ENCODE measurements at regions not wholly inside any gene's neighbourhood (a gene's known extent, or its start where the extent isn't known, plus 50 kb on each side); places are given as distances from the start of the nearest gene placed in this dataset.
A peak's percentile ranks its signal among the peaks of the same experiment; 100 is the strongest.
"Not testable (repeated sequence)": the region's sequence is repeated elsewhere in the genome, so short reads cannot be mapped to it uniquely, and the experiment has no call there.

DNA sequence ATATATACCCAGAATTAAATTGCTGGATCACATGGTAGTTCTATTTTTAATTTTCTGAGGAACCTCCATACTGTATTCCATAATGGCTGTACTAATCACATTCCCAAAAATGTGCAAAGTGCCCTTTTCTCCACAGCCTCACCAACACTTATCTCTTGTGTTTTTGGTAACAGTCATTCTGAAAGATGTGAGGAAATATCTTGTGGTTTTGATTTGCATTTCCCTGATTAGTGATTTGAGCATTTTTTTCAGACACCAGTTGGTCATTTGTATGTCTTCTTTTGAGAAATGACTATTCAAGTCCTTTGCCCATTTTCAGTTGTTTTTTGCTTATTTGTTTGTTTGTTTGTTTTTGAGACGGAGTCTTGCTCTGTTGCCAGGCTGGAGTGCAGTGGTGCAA lies 98.1 kb upstream of the SIMC1 start:
- not testable (repeated sequence) for DNase-seq (ENCODE audit: low spot score)

DNA sequence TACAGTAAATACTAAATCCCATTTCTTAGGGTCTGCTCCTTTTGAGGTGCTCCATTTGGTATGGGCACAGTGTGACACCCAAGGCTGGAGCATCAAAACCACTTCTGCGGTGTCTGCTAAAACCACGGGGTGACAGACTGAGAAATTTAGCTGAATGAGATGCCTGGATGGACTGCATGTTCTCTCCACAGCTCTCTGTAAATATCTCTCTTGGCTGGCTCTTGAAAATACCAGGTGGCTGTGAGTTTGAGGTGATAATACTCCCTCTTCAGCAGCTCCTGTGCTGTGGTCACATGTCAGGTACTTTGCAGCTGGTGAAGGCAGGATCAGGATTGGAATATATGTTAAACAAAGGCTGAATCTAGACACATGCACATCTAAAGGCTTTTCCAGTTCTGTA lies 93.7 kb upstream of the SIMC1 start:
- no peak for DNase-seq (ENCODE audit: low spot score)

DNA sequence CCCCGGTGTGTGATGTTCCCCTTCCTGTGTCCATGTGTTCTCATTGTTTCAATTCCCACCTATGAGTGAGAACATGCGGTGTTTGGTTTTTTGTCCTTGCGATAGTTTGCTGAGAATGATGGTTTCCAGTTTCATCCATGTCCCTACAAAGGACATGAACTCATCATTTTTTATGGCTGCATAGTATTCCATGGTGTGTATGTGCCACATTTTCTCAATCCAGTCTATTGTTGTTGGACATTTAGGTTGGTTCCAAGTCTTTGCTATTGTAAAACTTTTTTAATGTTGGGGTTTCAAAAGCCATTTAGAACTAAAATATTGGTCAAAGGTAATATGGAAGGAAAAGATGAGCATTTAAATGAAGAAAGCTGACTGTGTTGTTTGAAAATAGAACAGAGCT lies 88.3 kb upstream of the SIMC1 start:
- DNase-seq (ENCODE audit: low spot score), result not testable (repeated sequence)

DNA sequence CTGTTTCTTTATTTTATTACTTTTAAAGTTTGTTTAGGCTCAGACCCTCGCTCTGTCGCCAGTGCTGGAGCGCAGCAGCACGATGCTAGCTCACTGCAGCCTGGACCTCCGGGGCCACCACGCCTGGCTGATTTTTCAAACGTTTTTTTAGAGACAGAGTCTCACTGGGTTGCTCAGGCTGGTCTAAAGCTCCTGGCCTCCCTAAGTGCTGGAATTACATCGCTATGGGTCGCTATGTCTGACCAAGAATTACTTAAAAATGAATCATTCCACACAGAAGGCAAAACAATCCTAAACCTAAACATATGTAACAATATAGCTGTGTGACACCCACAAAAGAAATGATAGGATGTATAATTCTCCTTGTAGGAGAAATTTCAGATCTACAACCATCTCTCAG lies 86.9 kb upstream of the SIMC1 start:
- no peak for DNase-seq (ENCODE audit: low spot score)

DNA sequence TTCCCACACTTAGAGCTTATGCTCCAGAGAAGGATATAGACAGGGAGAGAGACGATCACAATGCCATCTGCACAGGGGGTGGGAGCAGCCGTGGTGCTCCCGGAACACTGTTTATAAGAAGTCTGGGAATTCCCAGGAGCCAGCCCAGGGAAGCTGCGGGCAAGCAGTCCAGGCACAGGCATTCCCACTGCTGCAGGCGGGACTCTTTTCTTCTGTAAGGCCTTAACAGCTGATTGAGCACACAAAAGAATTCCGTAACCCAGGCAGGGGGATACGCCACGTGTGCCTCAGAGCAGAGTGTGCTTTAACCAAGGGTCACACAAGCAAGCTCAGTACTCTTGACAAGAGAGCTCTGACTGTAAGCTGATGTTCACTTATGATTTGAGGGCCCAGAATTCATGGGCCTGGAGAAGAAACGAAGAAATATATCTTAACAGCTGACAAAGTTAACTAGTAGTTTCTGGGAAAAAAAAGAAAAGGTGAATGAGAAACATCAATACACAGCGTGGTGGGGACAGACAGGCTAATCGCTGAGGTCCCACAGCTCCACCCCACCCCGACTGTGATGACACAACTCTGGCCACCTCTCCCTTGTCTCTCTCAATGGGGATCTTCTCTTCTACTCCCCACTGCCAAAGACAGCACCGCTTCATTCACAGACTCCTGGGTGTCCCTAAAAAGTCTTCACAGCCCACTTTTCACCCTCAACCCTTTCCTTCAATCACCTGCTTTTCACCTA lies 85.9 kb upstream of the SIMC1 start:
- no peak for DNase-seq (ENCODE audit: low spot score)

DNA sequence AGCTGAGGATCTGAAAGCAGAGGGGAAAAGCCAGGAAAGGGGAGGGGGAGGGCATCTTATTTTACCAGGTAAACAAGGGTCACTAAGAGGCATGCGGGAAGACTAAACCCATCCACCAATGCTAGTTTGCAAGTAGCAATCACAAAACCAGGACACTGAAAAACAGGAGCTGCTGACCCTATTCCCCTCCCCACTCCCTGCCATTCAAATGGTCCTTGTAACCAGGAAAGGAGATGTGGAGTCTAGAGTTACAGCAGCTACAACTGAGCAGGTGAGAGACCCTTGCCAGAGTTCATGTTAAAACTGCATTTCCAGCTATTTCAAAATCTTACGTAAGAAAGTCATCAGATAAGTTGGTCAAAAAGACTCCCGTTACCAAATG lies 85.3 kb upstream of the SIMC1 start:
- no peak for DNase-seq (ENCODE audit: low spot score)

DNA sequence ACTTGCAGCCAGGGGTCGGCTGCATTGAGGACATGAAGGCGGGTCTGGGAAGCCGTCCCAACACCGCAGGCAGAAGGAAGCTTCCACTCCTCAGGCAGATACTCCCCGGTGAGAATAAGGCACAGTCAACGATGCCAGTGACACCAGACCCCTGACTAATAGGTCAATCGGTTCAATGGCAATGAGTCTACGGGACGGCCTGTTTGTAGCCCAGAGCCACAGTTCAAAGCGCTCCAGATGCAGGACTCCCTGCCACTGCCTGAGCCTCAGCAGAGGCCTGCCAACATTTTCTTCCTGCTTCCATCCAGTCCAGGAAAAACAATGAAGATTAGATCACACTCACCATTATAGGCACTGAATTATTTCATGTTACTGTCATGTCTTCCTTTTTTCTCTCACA lies 84.5 kb upstream of the SIMC1 start:
- DNase-seq (ENCODE audit: low spot score), result no peak

DNA sequence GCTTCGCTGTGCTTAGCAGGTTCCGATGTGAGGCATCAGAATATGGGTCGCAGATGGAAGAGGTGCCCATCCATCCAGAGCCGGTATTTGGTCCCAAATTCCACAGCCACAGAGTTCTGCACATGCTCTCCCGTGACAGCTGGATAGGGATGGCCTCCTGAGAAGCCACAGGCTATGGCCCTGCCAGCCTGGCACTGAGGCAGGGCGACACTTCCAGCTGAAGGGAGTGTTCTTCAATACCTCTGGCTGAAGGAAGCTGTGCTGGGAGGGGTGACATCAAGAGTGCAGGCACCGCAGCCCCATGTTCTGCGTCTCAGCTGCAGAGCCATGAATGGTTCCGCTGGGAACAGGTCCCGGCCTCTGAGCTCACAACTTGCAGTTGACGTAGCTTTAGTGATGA lies 83.4 kb upstream of the SIMC1 start:
- DNase-seq (ENCODE audit: low spot score), result no peak

DNA sequence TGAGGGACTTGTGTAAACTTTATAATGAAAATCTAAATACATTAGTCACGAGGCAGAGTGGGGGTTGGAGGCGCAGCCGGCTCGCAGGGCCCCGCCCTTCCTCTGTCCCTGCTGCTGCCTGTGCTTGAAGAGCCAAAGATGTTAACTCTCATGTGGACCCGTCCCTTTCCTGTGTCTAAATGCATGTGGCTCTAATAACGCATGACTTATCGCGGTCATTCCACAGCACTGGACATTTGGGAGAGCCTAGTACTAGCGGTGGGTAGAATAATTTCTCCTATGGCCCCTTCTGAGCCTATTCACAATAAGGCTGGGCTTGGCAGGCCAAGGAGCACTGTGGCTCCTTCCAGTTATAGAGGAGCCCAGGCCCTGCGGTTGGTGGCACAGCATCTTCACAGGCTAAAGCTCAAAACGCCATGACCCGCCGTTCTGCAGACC lies 82.3 kb upstream of the SIMC1 start:
- DNase-seq (ENCODE audit: low spot score), result no peak

DNA sequence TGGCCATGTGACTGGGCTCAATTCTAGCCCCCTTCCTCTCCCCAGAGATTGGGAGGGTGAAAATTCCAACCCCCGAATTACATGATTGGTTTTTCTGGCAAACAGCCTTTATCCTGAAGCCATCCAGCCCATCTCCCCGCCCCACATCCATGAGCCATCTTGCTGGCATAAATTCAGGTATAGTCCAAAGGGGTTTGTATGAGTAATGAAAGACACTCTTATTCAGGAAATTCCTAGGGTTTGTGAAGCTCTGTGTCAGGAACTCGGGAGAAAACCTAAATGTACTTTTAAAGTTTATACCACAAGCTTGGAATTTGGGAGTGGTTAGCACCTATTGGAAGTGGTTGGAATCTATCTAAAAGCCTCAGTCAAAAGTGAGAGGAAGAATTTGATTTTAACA lies 80.6 kb upstream of the SIMC1 start:
- DNase-seq (ENCODE audit: low spot score), result no peak

DNA sequence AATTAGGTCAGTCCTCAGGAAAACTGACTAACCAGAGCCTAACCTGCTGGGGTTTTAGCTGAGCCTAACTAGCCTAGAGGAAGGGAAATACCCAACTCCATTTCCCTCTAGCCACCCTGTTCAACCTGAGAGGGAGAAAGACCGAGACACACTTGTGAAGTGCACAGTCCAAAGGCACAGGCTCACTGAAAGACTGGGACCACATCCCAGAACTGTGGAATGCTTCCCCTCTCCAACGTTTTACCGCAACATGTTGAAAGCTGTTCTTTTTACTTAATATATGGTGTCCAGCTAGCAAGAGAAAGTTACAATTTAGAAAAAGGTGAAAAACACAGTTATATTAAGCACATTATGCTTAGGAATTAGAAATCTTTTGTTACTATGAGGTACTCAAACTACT lies 76.8 kb upstream of the SIMC1 start:
- DNase-seq (ENCODE audit: low spot score), result no peak

DNA sequence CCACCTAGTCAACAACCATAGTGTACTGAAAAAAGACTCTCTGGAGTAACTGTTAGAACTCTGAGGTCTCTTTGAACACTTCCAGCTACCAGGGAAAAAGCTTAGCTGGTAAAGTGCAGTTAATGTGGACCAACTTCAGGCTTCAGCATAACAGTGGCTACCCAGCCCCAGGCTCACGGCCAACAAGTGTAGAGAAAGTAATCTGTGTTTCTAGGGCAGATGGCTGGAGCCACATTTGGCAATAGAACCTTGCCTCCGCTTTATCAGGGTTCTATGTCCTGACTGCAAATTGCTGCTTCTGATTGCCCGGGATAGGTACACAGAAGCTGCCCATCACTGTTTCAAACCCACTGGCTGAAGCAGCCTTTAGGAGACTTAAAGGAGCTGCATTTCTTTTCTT lies 76.0 kb upstream of the SIMC1 start:
- no peak for DNase-seq (ENCODE audit: low spot score)

DNA sequence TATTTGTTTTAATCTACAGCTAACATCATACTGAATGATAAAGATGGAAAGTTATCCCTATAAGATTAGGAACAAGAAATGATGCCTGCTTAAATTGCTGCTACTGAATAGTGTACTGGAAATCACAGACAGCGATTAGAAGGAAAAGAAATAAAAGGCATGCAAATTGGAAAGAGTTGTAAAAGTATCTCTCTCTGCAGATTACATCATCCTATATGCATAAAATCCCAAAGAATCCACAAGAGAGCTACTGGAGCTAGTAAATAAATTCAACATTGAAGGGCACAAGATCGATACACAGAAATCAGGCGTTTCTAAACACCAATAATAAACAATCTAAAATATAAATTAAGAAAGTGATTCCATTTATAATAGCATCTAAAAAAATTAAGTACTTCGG lies 75.3 kb upstream of the SIMC1 start:
- DNase-seq (ENCODE audit: low spot score), result no peak

DNA sequence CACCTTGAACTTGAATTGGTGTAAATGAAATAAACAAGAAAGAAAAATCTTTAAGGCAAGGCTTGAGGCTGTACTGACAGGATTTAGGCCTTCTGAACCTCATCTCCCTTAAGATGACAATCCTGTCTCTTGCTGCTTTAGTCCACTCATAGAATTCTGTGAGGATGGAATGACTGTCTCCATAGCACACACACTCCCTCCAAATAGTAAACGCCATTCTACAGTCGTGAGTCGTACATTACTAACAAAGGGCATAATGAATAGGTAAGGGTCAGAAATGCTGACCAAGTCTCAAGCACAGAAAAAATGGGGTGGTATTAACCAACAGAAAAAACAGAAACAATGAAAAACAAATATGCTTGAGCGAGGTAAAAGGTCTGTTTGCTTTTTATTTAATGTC lies 71.8 kb upstream of the SIMC1 start:
- DNase-seq (ENCODE audit: low spot score), result no peak

DNA sequence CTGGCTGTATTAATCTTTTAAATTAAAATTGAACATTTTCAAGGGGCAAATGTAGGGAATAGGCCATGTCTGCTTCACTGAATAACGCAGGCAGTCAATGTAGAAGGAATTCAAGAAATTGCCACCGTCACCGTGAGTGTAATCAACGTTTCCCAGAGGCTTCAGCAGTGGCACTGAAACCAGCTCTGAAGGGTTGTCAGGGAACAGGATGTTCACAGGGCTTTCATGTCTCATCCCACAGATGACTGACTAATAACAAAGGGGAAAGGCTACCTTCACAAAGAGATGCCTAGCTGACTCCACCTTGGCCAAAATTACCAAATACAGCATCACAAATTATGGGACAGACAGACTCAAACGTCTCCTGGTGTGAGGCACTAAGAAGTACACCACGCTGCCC lies 70.4 kb upstream of the SIMC1 start:
- DNase-seq (ENCODE audit: low spot score), result no peak

DNA sequence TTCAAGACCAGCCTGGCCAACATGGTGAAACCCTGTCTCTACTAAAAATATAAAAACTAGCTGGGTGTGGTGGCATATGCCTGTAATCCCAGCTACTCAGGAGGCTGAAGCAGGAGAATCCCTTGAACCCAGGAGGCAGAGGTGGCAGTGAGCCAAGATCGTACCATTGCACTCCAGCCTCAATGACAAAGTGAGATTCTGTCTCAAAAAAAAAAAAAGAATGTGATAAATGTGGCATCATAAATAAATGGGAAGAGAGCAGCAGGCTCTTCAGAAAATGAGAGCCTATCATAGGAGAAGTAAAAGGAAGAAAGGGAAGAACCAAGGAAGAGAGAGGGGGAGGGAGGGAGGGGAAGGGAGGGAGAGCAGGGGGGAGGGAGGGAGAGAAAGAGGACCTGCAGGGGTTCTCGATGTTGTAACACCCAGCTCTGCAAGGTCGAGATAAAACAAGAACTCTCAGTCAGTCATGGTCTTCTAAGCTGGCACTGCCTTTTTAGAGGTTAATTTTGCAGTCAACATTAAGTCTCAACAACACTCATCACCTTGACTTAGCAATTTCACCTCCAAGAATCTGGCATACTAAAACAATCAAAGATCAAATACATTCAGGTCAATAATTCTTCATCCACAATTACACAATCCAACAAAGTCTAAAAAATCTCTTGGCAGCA lies 68.7 kb upstream of the SIMC1 start:
- no peak for DNase-seq (ENCODE audit: low spot score)

DNA sequence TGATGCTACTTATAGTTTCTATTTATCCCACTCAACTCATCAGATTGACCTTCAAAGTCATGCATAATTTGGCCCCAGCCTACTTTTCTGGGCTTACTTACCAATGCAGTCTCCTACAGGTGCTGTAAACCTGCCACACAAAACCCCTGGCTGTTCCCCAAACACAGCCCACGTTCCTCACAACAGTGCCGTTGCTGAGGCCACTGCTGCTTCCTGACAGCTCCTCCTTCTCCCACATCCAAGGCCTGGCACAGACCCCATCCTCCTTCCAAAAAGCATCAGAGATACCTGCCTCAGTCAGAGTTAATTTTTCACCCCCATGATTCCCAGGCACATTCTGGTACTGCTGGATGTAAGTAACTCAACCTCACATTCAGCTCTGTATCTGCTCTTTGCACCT lies 68.1 kb upstream of the SIMC1 start:
- DNase-seq (ENCODE audit: low spot score), result no peak

DNA sequence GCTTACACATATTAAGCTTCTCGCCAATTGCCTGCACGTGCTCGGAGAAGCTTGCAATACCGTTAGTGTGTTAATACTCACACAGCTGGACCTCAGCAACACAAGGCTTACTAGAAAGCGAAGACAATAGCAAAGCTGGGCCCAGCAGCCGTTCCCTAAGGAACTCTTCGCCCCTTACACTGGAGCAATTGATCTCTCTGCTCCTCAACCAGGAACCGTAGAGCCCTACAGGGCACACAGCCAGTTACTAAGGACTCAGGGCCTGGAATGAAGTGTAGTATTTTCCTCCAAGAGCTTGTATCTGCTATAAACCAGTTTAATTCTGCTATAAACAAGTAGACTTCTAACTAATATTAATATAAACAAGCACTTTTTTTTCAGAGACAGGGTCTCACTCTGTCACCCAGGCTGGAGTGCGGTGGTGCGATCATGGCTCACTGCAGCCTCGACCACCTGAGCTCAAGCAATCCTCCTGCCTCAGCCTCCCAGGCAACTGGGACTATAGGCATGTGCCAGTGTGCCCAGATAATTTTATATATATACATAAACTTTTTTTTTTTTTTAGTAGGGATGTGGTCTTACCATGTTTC lies 67.0 kb upstream of the SIMC1 start:
- DNase-seq (ENCODE audit: low spot score), result no peak

DNA sequence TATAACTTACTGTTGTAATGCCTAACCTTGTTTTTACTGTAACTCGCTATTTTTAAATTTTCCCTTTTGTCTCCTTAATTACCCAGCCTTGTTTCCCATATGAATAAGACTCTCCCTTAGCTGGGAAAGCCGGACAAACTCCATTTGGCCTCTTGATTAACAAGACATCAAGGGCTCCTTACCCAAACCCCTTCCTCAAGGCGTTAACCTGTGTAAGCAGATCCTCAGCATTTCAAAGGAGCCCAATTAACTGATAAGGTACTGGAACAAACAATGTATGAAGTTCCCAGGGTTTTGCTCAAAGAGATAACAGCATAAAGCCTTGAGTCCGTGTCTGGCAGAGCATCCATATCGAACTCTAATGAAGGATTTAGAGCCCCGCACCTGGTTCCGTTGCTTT lies 66.0 kb upstream of the SIMC1 start:
- no peak for DNase-seq (ENCODE audit: low spot score)

DNA sequence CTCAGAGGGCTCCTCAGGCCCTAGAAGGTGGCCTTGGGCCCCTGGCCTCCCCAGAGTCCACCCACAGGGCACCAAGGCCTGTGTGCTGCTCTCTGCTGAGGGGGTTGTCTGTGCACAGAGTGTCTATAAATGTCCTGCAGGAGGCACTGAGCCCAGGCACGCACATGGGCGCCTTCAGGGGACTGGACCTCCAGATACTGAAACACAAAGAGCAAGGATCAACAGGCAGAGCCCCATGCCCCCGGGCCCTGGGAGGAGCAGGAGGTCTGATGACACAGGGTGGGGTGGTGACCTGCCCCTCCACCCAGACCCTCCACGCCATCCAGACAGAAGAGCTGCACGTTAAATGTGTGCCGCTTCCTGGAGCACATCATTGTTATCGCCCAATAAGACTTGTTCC lies 64.6 kb upstream of the SIMC1 start:
- DNase-seq (ENCODE audit: low spot score), result peak; percentile 71

DNA sequence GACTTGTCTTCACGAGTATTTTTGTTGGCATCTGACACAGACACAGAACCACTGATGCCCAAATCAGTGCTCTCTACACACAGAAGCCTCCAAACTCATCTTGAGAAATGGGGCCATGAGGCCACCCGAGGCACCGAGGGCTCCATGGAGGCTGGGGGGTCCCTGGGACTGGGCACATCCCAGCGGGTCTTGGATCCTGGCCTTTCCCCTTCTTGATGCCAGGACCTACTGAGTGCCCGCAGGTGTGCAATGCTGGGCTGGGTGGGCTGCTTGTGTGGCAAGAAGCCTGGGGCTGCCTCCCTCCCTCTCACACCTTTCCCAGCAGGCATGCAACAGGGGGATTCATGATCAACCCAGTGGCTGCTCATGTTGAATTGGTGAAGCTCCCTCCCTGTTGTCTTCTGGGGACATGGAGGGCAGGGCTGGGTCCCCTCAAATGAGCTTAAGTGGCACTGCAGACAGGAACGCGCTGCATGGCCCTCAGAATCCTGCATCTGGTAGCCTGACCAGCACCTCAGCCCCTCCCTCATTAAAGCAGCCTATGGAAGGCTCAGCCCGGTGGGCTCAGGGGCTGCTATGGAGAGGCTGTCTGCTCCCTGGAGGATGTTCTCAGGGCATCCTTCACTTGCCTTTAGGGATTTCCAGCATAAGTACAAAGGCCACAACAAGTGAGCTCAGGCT lies 63.7 kb upstream of the SIMC1 start:
- peak; percentile 59 for DNase-seq (ENCODE audit: low spot score)

DNA sequence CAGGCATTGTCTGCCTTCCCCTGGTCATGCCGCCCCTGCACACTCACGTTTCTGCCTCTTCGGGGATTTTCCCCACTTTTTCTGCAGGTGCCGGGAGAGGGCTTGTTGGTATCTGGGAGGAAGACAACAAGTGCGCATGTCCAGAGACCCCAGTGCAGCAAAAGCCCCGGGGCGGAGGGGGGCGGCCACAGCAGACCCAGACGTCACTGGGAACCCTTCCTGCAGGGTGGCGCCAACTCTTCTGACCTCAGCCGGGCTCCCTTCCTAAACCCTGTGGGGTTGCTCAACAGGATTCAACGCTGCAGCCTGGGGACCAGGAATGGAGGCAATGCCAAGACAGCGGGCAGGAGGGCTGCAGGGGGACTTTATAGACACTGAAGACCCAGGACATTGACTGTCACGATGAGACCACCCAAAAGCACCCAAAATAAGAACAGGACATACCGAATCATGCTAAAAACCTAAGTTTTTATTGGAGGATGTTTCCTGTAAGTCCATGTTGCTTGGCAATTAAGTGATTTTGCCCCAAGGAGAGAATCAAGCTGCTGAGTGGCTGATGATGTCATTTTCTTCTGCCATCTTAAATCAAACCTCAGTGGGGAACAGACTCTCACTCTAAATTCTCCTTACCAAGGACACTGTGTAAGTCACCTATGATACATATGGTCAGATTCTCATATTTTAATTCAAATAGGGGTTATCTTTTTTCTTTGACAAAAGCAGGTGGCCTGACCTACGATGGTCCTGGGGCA lies 62.9 kb upstream of the SIMC1 start:
- DNase-seq (ENCODE audit: low spot score), result peak; percentile 85
